HEK293 (cell line): ENCODE measurements at regions not wholly inside any gene's neighbourhood (a gene's known extent, or its start where the extent isn't known, plus 50 kb on each side); places are given as distances from the start of the nearest gene placed in this dataset.

Experiments
- CTCF ChIA-PET: fragments of 350-600 bp; formaldehyde crosslinking; extraction: SDS; loops from one replicate; lab custom pipeline; 2021; ENCODE audit warnings: antibody characterized with exemption; lab: Yijun Ruan, JAX
- POLR2A ChIA-PET: fragments of 300-600 bp; formaldehyde crosslinking; extraction: SDS; loops from one replicate; lab custom pipeline; 2020; ENCODE audit warnings: antibody characterized with exemption, inconsistent platforms; lab: Yijun Ruan, JAX
- H3K27ac ChIP-seq: fragments of 200-500 bp; sonication (Bioruptor generic); 2 replicates; pipeline ENCODE4 v1.5.1; 2014; ENCODE audit warnings: low read depth, low read length, control low read depth, inconsistent platforms; ENCODE audit errors: extremely low read depth
- H3K36me3 ChIP-seq, 2 experiments: fragments of 200-500 bp in 1 of 2; sonication (Bioruptor generic) in 1 of 2; 1 replicate in 1 of 2; 2 replicates in 1 of 2; pipeline ENCODE4 v1.5.1; 2014 to 2017; ENCODE audit warnings: inconsistent platforms in 2 of 2, low read length in 2 of 2; ENCODE audit not compliant: control insufficient read depth in 2 of 2, insufficient read depth in 1 of 2
- H3K4me1 ChIP-seq: fragments of 200-500 bp; sonication (Bioruptor generic); 2 replicates; pipeline ENCODE4 v1.5.1; 2014; ENCODE audit warnings: mild to moderate bottlenecking, low read length, inconsistent platforms; ENCODE audit not compliant: control insufficient read depth, insufficient read depth
- H3K4me3 ChIP-seq: 2 replicates; pipeline ENCODE4 v1.5.1; 2011; ENCODE audit warnings: low read depth, mild to moderate bottlenecking, control low read depth, low read length, moderate library complexity
- H3K9me3 ChIP-seq: fragments of 200-500 bp; sonication (Bioruptor generic); 2 replicates; pipeline ENCODE4 v1.5.1; 2014; ENCODE audit warnings: low read depth, low read length, inconsistent platforms; ENCODE audit not compliant: control insufficient read depth, insufficient read depth
- OSR2 ChIP-seq: fragments of 450-650 bp; formaldehyde crosslinking; IDR thresholded peaks from 2 replicates; pipeline ENCODE4 v1.5.1; 2016; ENCODE audit warnings: missing biosample characterization, missing genetic modification characterization
- PRDM1 ChIP-seq: fragments of 450-650 bp; formaldehyde crosslinking; IDR thresholded peaks from 2 replicates; pipeline ENCODE4; 2016; ENCODE audit warnings: missing biosample characterization, missing genetic modification characterization
- PRDM10 ChIP-seq: fragments of 450-650 bp; formaldehyde crosslinking; IDR thresholded peaks from 2 replicates; pipeline ENCODE4 v1.5.1; 2016; ENCODE audit warnings: missing biosample characterization, missing genetic modification characterization
- RBAK ChIP-seq: fragments of 450-650 bp; formaldehyde crosslinking; IDR thresholded peaks from 2 replicates; pipeline ENCODE4 v1.5.1; 2016; ENCODE audit warnings: missing biosample characterization, missing genetic modification characterization
- REPIN1 ChIP-seq: fragments of 450-650 bp; formaldehyde crosslinking; IDR thresholded peaks from 2 replicates; pipeline ENCODE4 v1.5.1; 2017; ENCODE audit warnings: missing biosample characterization, missing genetic modification characterization, low read depth
- ZEB2 ChIP-seq: fragments of 450-650 bp; formaldehyde crosslinking; IDR thresholded peaks from 2 replicates; pipeline ENCODE4 v1.5.1; 2016; ENCODE audit warnings: missing biosample characterization, missing genetic modification characterization
- ZNF138 ChIP-seq: fragments of 450-650 bp; formaldehyde crosslinking; IDR thresholded peaks from 2 replicates; pipeline ENCODE4 v1.5.1; 2016; ENCODE audit warnings: missing biosample characterization, missing genetic modification characterization, borderline replicate concordance
- ZNF214 ChIP-seq: fragments of 450-650 bp; formaldehyde crosslinking; IDR thresholded peaks from 2 replicates; pipeline ENCODE4 v1.5.1; 2017; ENCODE audit warnings: missing biosample characterization, mild to moderate bottlenecking, missing genetic modification characterization, borderline replicate concordance
- ZNF266 ChIP-seq: fragments of 450-650 bp; formaldehyde crosslinking; IDR thresholded peaks from 2 replicates; pipeline ENCODE4 v1.5.1; 2016; ENCODE audit warnings: missing biosample characterization, missing genetic modification characterization, low read depth
- ZNF366 ChIP-seq: fragments of 450-650 bp; formaldehyde crosslinking; conservative IDR thresholded peaks from 2 replicates; pipeline ENCODE4 v1.5.1; 2016; ENCODE audit warnings: missing biosample characterization, missing genetic modification characterization
- ZNF549 ChIP-seq: fragments of 450-650 bp; IDR thresholded peaks from 2 replicates; pipeline ENCODE4 v1.5.1; 2018; ENCODE audit warnings: missing biosample characterization, missing genetic modification characterization, mild to moderate bottlenecking, inconsistent platforms, moderate library complexity
- ZNF747 ChIP-seq: fragments of 450-650 bp; formaldehyde crosslinking; IDR thresholded peaks from 2 replicates; pipeline ENCODE4 v1.5.1; 2016; ENCODE audit warnings: missing biosample characterization, missing genetic modification characterization
- ZNF785 ChIP-seq: fragments of 450-650 bp; formaldehyde crosslinking; IDR thresholded peaks from 2 replicates; pipeline ENCODE4 v1.5.1; 2016; ENCODE audit warnings: missing biosample characterization, missing genetic modification characterization
- TF ChIP-seq, protein P1 (sequence below): fragments of 450-650 bp; formaldehyde crosslinking; IDR thresholded peaks from 2 replicates; pipeline ENCODE4 v1.5.1; 2017; ENCODE audit warnings: missing biosample characterization, missing genetic modification characterization
- TF ChIP-seq, protein P2 (sequence below): fragments of 450-650 bp; IDR thresholded peaks from 2 replicates; pipeline ENCODE4 v1.5.1; 2018; ENCODE audit warnings: missing biosample characterization, missing genetic modification characterization
- TF ChIP-seq, protein P3 (sequence below): fragments of 450-650 bp; formaldehyde crosslinking; IDR thresholded peaks from 2 replicates; pipeline ENCODE4 v1.5.1; 2017; ENCODE audit warnings: missing biosample characterization, missing genetic modification characterization
- TF ChIP-seq, protein P4 (sequence below): fragments of 450-650 bp; formaldehyde crosslinking; IDR thresholded peaks from 2 replicates; pipeline ENCODE4 v1.5.1; 2016; ENCODE audit warnings: missing biosample characterization, missing genetic modification characterization

- POLR2A ChIA-PET: interaction anchor here (1.0 kb wide), 1 partner anchor 86 kb away, joined by 4 read pairs; no protein-coding TSS in a partner anchor
- Histone ChIP-seq H3K9me3 (no peaks in the 10 kb centered on the region), H3K4me1 (no peaks in the 10 kb centered on the region)
- no peak for TF ChIP-seq OSR2 (tag by site-specific recombination)
- TF ChIP-seq REPIN1 (tag by site-specific recombination): no peak
- TF ChIP-seq, protein P1, sequence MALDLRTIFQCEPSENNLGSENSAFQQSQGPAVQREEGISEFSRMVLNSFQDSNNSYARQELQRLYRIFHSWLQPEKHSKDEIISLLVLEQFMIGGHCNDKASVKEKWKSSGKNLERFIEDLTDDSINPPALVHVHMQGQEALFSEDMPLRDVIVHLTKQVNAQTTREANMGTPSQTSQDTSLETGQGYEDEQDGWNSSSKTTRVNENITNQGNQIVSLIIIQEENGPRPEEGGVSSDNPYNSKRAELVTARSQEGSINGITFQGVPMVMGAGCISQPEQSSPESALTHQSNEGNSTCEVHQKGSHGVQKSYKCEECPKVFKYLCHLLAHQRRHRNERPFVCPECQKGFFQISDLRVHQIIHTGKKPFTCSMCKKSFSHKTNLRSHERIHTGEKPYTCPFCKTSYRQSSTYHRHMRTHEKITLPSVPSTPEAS (tag by site-specific recombination): peak; percentile 21; the same call in 1 of the 2 replicates
- TF ChIP-seq, all 188 proteins: peak for 1
- Histone ChIP-seq H3K36me3 (no peaks in the 10 kb centered on the region), H3K27ac (no peak overlapping the region), H3K4me3 (no peak overlapping the region)
- CTCF ChIA-PET: interaction anchor here (0.5 to 4.4 kb wide), 8 partner anchors 10 to 565 kb away, joined by 3 to 28 read pairs (median 4); no protein-coding TSS in a partner anchor
Measured at GRCh38 chr18:59813942-59814341, 85.9 kb upstream of the PMAIP1 start.

DNA sequence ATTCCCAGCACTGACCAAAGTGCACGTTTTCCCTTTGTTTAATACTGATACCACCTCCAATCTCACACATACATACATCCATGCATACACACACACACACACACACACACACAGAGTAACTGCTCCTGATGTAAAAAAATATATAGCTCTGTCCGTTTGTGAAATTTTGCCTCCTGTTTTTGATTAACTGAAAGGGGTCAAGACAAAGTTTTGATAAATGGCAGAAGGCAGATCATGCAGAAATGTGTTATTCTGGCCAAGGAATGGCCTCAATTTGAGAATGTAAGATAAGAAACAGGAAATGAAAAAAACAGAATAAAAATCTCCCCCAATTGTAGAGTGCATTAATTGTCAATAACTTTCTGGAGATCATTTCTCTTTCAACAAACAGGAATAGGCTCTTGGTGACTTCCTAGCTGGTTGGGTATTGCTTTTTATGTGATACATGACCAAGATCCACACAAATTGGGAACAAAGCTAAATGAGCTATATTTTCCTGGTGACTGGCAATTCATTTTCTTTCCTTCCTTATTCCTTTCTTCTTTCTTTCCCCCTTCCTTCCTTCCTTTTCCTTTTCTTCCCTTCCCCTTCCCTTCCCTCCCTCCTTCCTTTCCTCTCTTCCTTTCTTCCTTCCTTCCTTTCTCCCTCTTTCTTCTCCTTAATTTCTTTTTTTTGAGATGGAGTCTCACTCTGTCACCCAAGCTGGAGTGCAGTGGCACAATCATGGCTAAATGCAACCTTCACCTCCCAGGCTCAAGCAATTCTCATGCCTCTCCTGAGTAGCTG, 88.9 kb upstream of the PMAIP1 start:
- H3K36me3 ChIP-seq: no peaks in the 10 kb centered on the region
- H3K4me3 ChIP-seq: no peak overlapping the region
- TF ChIP-seq ZNF366 (tag by site-specific recombination) (peak; percentile 74), RBAK (tag by site-specific recombination) (no peak), ZNF266 (tag by site-specific recombination) (no peak), PRDM1 (tag by site-specific recombination) (peak; percentile 52; the same call in 1 of the 2 replicates), ZNF785 (tag by site-specific recombination) (no peak), ZNF747 (tag by site-specific recombination) (no peak), ZNF549 (no peak), ZNF138 (tag by site-specific recombination) (no peak), ZNF214 (tag by site-specific recombination) (no peak)
- TF ChIP-seq, protein P2, sequence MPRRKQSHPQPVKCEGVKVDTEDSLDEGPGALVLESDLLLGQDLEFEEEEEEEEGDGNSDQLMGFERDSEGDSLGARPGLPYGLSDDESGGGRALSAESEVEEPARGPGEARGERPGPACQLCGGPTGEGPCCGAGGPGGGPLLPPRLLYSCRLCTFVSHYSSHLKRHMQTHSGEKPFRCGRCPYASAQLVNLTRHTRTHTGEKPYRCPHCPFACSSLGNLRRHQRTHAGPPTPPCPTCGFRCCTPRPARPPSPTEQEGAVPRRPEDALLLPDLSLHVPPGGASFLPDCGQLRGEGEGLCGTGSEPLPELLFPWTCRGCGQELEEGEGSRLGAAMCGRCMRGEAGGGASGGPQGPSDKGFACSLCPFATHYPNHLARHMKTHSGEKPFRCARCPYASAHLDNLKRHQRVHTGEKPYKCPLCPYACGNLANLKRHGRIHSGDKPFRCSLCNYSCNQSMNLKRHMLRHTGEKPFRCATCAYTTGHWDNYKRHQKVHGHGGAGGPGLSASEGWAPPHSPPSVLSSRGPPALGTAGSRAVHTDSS (tag by site-specific recombination): no peak
- TF ChIP-seq, protein P3, sequence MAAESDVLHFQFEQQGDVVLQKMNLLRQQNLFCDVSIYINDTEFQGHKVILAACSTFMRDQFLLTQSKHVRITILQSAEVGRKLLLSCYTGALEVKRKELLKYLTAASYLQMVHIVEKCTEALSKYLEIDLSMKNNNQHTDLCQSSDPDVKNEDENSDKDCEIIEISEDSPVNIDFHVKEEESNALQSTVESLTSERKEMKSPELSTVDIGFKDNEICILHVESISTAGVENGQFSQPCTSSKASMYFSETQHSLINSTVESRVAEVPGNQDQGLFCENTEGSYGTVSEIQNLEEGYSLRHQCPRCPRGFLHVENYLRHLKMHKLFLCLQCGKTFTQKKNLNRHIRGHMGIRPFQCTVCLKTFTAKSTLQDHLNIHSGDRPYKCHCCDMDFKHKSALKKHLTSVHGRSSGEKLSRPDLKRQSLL (tag by site-specific recombination): no peak
- ChIA-PET CTCF (interaction anchor here (0.6 to 4.4 kb wide), 6 partner anchors 11 to 739 kb away, joined by 3 to 28 read pairs (median 4); no protein-coding TSS in a partner anchor), POLR2A (interaction anchor here (0.7 kb wide), 1 partner anchor 180 kb away, joined by 5 read pairs; no protein-coding TSS in a partner anchor)
- H3K4me1 ChIP-seq: no peaks in the 10 kb centered on the region
- H3K27ac ChIP-seq: no peak overlapping the region
- H3K9me3 ChIP-seq: no peaks in the 10 kb centered on the region

DNA sequence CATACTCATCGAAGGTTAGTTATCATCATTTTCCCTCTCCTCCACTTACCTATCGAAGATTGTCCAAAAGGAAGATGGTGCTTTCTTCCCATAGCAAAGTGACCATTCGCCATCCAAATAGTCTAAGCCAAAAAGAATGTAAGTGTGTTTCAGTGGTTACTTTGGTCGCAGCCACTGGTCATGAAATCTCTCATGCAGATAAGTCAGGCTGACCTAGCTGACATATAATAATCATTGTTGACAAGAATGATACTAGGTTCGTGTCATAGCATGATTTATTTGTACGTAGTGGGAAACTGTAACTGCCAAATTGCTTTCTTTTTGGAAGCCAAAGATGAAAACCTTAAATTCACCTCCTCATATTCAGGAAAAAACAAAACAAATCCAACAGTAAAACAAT, 89.6 kb upstream of the PMAIP1 start:
- H3K9me3 ChIP-seq: no peaks in the 10 kb centered on the region
- H3K4me1 ChIP-seq: no peaks in the 10 kb centered on the region
- CTCF ChIA-PET: interaction anchor here (1.0 to 1.4 kb wide), 3 partner anchors 11 to 178 kb away, joined by 3 to 6 read pairs (median 5); no protein-coding TSS in a partner anchor
- H3K36me3 ChIP-seq: no peaks in the 10 kb centered on the region
- TF ChIP-seq ZEB2 (no peak), PRDM10 (tag by site-specific recombination) (no peak)
- TF ChIP-seq, protein P4, sequence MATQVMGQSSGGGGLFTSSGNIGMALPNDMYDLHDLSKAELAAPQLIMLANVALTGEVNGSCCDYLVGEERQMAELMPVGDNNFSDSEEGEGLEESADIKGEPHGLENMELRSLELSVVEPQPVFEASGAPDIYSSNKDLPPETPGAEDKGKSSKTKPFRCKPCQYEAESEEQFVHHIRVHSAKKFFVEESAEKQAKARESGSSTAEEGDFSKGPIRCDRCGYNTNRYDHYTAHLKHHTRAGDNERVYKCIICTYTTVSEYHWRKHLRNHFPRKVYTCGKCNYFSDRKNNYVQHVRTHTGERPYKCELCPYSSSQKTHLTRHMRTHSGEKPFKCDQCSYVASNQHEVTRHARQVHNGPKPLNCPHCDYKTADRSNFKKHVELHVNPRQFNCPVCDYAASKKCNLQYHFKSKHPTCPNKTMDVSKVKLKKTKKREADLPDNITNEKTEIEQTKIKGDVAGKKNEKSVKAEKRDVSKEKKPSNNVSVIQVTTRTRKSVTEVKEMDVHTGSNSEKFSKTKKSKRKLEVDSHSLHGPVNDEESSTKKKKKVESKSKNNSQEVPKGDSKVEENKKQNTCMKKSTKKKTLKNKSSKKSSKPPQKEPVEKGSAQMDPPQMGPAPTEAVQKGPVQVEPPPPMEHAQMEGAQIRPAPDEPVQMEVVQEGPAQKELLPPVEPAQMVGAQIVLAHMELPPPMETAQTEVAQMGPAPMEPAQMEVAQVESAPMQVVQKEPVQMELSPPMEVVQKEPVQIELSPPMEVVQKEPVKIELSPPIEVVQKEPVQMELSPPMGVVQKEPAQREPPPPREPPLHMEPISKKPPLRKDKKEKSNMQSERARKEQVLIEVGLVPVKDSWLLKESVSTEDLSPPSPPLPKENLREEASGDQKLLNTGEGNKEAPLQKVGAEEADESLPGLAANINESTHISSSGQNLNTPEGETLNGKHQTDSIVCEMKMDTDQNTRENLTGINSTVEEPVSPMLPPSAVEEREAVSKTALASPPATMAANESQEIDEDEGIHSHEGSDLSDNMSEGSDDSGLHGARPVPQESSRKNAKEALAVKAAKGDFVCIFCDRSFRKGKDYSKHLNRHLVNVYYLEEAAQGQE: no peak
- POLR2A ChIA-PET: no interaction called here
- H3K4me3 ChIP-seq: no peak overlapping the region
- H3K27ac ChIP-seq: no peak overlapping the region
